ENCODE measurements at regions not wholly inside any gene's neighbourhood (a gene's known extent, or its start where the extent isn't known, plus 50 kb on each side); places are given as distances from the start of the nearest gene placed in this dataset.

DNA sequence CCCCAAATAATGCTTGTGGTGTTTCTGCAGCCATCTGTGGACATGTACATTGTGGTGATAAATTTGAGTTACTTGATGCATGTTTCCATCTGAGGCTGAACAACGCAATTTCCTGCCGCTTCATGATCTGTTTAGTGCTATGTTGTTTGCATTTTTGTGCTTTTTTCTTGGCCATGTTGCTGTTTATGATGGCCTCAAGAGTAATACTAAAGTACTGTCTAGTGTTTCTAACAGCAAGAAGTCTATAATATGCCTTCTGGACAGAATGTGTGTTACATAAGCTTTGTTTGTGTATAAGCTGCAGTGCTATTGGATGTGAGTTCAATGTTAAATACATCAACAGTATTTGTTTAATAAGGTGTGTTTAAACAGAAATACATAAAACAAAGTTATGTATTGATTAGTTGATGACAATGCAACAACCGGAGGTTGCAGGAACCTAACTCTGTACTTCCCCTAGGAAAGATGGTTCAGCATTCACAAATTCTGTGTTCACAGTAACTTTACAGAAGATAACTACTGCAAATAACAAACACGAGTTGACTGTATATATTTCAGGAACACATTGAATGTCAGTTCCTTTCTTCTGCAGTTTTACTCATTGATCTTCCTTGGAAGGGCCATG, 114.8 kb upstream of the USP24 start:
- no peaks in the 10 kb centered on the region for H3K4me1 ChIP-seq (ENCODE audit: control insufficient read depth, extremely low read depth, insufficient read depth, low read length)
- peak in 1 of 2 donors; percentile 19 for DNase-seq (ENCODE audit: low read depth in 2 of 2)
- no peaks in the 10 kb centered on the region for H3K9me3 ChIP-seq (ENCODE audit: control insufficient read depth, insufficient read depth, low read depth, low read length)
- H3K79me2 ChIP-seq (ENCODE audit: control insufficient read depth, insufficient read depth, low read length) = no peaks in the 10 kb centered on the region
- no peaks in the 10 kb centered on the region for H3K36me3 ChIP-seq (ENCODE audit: control insufficient read depth, insufficient read depth, low read length)
- no peak overlapping the region for H3K4me2 ChIP-seq (ENCODE audit: extremely low read depth, insufficient read depth, low read length)
- H3K4me3 ChIP-seq (replicated peaks in 1 of 4; ENCODE audit: control extremely low read depth in 1 of 4, insufficient read depth in 1 of 4, low read depth in 3 of 4, low read length in 4 of 4) = no peak overlapping the region
- no peaks in the 10 kb centered on the region for H4K20me1 ChIP-seq (ENCODE audit: control insufficient read depth, extremely low read depth, insufficient read depth, low read length)
- TF ChIP-seq EZH2 (IDR thresholded peaks at IDR 0.05; ENCODE audit: low read length, missing control alignments) (no peak), CTCF (conservative IDR thresholded peaks at IDR 0.05 in 1 of 2, IDR thresholded peaks at IDR 0.05 in 1 of 2; ENCODE audit: low read depth in 1 of 2, low read length in 2 of 2) (no peak)
- no peak overlapping the region for H2AFZ ChIP-seq (ENCODE audit: low read length)
- H3K27ac ChIP-seq (ENCODE audit: insufficient read depth, low read length) = no peak overlapping the region
- no peaks in the 10 kb centered on the region for H3K27me3 ChIP-seq (ENCODE audit: control insufficient read depth, insufficient read depth, low read length)
- no peak overlapping the region for H3K9ac ChIP-seq (ENCODE audit: insufficient read depth, low read length)

DNA sequence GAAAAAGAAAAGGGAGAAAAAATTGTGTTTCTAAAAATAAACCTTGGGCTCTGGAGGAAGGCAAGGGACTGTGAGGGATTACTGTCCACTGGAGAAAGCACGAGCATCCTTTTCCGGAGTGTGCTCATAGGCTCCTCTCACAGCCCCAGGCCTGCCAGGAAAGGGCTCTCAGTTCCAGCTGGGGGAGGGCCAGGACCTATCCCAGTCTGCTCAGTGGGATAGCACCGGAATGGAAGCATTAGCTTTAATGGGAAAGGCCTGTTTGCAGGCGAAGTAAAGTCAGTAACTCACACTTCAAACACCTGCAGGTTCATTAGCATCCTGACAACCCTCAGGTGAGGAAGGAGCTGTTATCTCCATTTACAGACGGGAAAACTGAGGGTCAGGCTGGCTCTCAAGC, 113.9 kb upstream of the USP24 start:
- Histone ChIP-seq H3K4me1 (ENCODE audit: control insufficient read depth, extremely low read depth, insufficient read depth, low read length) (no peaks in the 10 kb centered on the region), H3K9me3 (ENCODE audit: control insufficient read depth, insufficient read depth, low read depth, low read length) (no peaks in the 10 kb centered on the region), H3K36me3 (ENCODE audit: control insufficient read depth, insufficient read depth, low read length) (no peaks in the 10 kb centered on the region), H3K27ac (ENCODE audit: insufficient read depth, low read length) (no peak overlapping the region), H4K20me1 (ENCODE audit: control insufficient read depth, extremely low read depth, insufficient read depth, low read length) (no peaks in the 10 kb centered on the region), H2AFZ (ENCODE audit: low read length) (no peak overlapping the region), H3K4me3 (replicated peaks in 1 of 4; ENCODE audit: control extremely low read depth in 1 of 4, insufficient read depth in 1 of 4, low read depth in 3 of 4, low read length in 4 of 4) (no peak overlapping the region), H3K9ac (ENCODE audit: insufficient read depth, low read length) (no peak overlapping the region), H3K79me2 (ENCODE audit: control insufficient read depth, insufficient read depth, low read length) (no peaks in the 10 kb centered on the region), H3K27me3 (ENCODE audit: control insufficient read depth, insufficient read depth, low read length) (no peaks in the 10 kb centered on the region), H3K4me2 (ENCODE audit: extremely low read depth, insufficient read depth, low read length) (no peak overlapping the region)
- TF ChIP-seq EZH2 (IDR thresholded peaks at IDR 0.05; ENCODE audit: low read length, missing control alignments) (no peak), CTCF (conservative IDR thresholded peaks at IDR 0.05 in 1 of 2, IDR thresholded peaks at IDR 0.05 in 1 of 2; ENCODE audit: low read depth in 1 of 2, low read length in 2 of 2) (no peak)
- DNase-seq (ENCODE audit: low read depth in 2 of 2) = no peak

DNA sequence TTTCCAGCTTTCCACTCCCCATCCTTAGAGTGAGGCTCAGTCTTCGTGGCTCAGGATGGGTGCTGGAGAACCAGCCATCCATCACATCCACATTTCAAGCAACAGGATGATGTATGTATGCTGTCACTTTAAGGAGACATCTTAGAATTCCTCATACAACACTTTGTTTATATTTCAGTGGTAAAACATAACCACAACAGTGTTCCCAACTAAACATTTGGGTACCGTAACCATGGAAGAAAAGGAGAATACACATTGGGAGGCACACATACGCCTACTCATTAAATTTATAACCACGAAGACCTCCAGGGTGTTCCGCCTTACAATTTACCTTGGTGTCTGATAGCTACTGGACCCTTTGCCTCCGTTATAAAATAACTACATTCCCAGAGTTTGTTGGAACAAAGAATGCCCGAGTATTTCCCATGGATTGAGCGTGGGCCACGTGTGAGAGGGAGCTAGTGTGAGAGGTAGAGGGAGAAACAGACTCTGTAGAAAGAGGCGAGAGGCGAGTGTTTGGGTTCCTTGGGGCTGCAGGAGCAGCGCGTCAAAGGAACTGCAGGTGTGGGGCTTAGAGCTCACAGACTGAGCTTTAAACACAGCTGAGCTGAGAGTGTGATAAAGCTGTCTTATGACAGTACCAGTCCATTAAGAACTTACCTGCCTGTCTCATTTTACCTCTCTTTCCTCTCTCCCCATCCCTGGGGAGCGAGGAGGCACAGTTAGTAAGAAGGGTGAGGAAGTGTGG, 111.5 kb upstream of the USP24 start:
- Histone ChIP-seq H3K27me3 (ENCODE audit: control insufficient read depth, insufficient read depth, low read length) (no peaks in the 10 kb centered on the region), H3K9ac (ENCODE audit: insufficient read depth, low read length) (no peak overlapping the region), H2AFZ (ENCODE audit: low read length) (no peak overlapping the region), H3K4me2 (ENCODE audit: extremely low read depth, insufficient read depth, low read length) (no peak overlapping the region), H3K9me3 (ENCODE audit: control insufficient read depth, insufficient read depth, low read depth, low read length) (no peaks in the 10 kb centered on the region), H4K20me1 (ENCODE audit: control insufficient read depth, extremely low read depth, insufficient read depth, low read length) (no peaks in the 10 kb centered on the region), H3K36me3 (ENCODE audit: control insufficient read depth, insufficient read depth, low read length) (no peaks in the 10 kb centered on the region), H3K4me1 (ENCODE audit: control insufficient read depth, extremely low read depth, insufficient read depth, low read length) (peaks cover 3% of the 10 kb centered on the region), H3K27ac (ENCODE audit: insufficient read depth, low read length) (no peak overlapping the region), H3K4me3 (replicated peaks in 1 of 4; ENCODE audit: control extremely low read depth in 1 of 4, insufficient read depth in 1 of 4, low read depth in 3 of 4, low read length in 4 of 4) (no peak overlapping the region), H3K79me2 (ENCODE audit: control insufficient read depth, insufficient read depth, low read length) (no peaks in the 10 kb centered on the region)
- TF ChIP-seq CTCF (conservative IDR thresholded peaks at IDR 0.05 in 1 of 2, IDR thresholded peaks at IDR 0.05 in 1 of 2; ENCODE audit: low read depth in 1 of 2, low read length in 2 of 2) (no peak), EZH2 (IDR thresholded peaks at IDR 0.05; ENCODE audit: low read length, missing control alignments) (no peak)
- DNase-seq (ENCODE audit: low read depth in 2 of 2) = no peak
